HCT116 (cell line): ENCODE measurements at regions not wholly inside any gene's neighbourhood (a gene's known extent, or its start where the extent isn't known, plus 50 kb on each side); places are given as distances from the start of the nearest gene placed in this dataset.

ENCODE experiments used
- ATAC-seq: fragments of 200-7000 bp; cut with Tn5 transposase; 2 replicates; pipeline ENCODE4 v1.9.1; 2020; ENCODE audit warnings: mild to moderate bottlenecking, moderate library complexity
- BruUV-seq: library from RNA; stranded (reverse); fragments of 400-500 nt; replicated peaks from 2 replicates; lab custom pipeline; 2021; lab: Mats Ljungman, UMichigan
- CTCF ChIA-PET: fragments of 300-600 bp; sonication (Branson Sonifier 250); formaldehyde crosslinking; loops from one replicate; lab custom pipeline; 2021; ENCODE audit warnings: antibody characterized with exemption; lab: Charles Lee
- POLR2A ChIA-PET: fragments of 300-600, 350-600 bp; sonication (Branson Sonifier 250); formaldehyde crosslinking; loops from one replicate; lab custom pipeline; 2021; ENCODE audit warnings: antibody characterized with exemption; lab: Charles Lee
- RAD21 ChIA-PET, 2 experiments: fragments of 300-600 bp; sonication (Branson Sonifier 250); formaldehyde crosslinking; loops; one replicate each; lab custom pipeline; 2023; ENCODE audit warnings: low total read pairs in 2 of 2; ENCODE audit not compliant: uncharacterized antibody in 2 of 2, unreplicated experiment in 2 of 2, low non-redundant PET in 1 of 2; lab: Charles Lee
- DNase-seq: peaks from one replicate; pipeline ENCODE4 v3.0.0-alpha.2; 2010; ENCODE audit warnings: low read depth, low spot score
- H2AFZ ChIP-seq: fragments of 200-600 bp; shearing (Covaris generic), sonication (generic); 2 replicates; pipeline ENCODE4 v1.6.1; 2017; ENCODE audit warnings: low read depth, mixed run types, mixed read lengths, antibody characterized with exemption, low read length; ENCODE audit not compliant: poor library complexity, severe bottlenecking
- H3K27ac ChIP-seq: 2 replicates; pipeline ENCODE4 v1.5.1; 2012; ENCODE audit warnings: low read depth, low read length
- H3K27me3 ChIP-seq: fragments of 200-600 bp; sonication (generic); 2 replicates; pipeline ENCODE4 v1.6.1; 2016; ENCODE audit warnings: mixed run types, low read length, mixed read lengths; ENCODE audit not compliant: insufficient read depth
- H3K36me3 ChIP-seq, 2 experiments: fragments of 200-500 bp in 1 of 2; fragments of 200-600 bp in 1 of 2; sonication (Bioruptor generic) in 1 of 2; sonication (generic) in 1 of 2; 2 replicates each; pipeline versions ENCODE4 v1.5.1 to v1.6.1; 2014 to 2016; ENCODE audit warnings: low read length in 2 of 2, inconsistent platforms in 1 of 2, mixed read lengths in 1 of 2, mixed run types in 1 of 2; ENCODE audit not compliant: insufficient read depth in 2 of 2, control insufficient read depth in 1 of 2
- H3K4me1 ChIP-seq, 2 experiments: fragments of 200-600 bp in 1 of 2; sonication (generic) in 1 of 2; 2 replicates each; pipeline versions ENCODE4 v1.5.1 to v1.6.1; 2012 to 2017; ENCODE audit warnings: low read length in 2 of 2, inconsistent platforms in 1 of 2, mild to moderate bottlenecking in 1 of 2, mixed read lengths in 1 of 2, mixed run types in 1 of 2, moderate library complexity in 1 of 2; ENCODE audit not compliant: insufficient read depth in 2 of 2, control insufficient read depth in 1 of 2
- H3K4me2 ChIP-seq: fragments of 200-600 bp; sonication (generic); 2 replicates; pipeline ENCODE4 v1.6.1; 2017; ENCODE audit warnings: mixed run types, low read length, mixed read lengths
- H3K4me3 ChIP-seq, 2 experiments: fragments of 200-600 bp in 1 of 2; sonication (generic) in 1 of 2; replicated peaks in 1 of 2; 2 replicates each; pipeline ENCODE4 v1.5.1; 2011 to 2016; ENCODE audit warnings: low read length in 2 of 2, control low read depth in 1 of 2, low read depth in 1 of 2, mild to moderate bottlenecking in 1 of 2, mixed read lengths in 1 of 2, mixed run types in 1 of 2
- H3K79me2 ChIP-seq: fragments of 200-600 bp; sonication (generic); 2 replicates; pipeline ENCODE4 v1.6.1; 2017; ENCODE audit warnings: mild to moderate bottlenecking, mixed run types, low read length, moderate library complexity, mixed read lengths; ENCODE audit not compliant: insufficient read depth
- H3K9ac ChIP-seq: fragments of 200-600 bp; sonication (generic); 2 replicates; pipeline ENCODE4 v1.6.1; 2016; ENCODE audit warnings: low read length, mixed read lengths
- H3K9me2 ChIP-seq: fragments of 200-600 bp; sonication (generic), shearing (Covaris generic); 2 replicates; pipeline ENCODE4 v1.6.1; 2017; ENCODE audit warnings: mixed run types, mild to moderate bottlenecking, moderate library complexity; ENCODE audit not compliant: insufficient read depth
- H3K9me3 ChIP-seq, 2 experiments: fragments of 200-500 bp in 1 of 2; fragments of 200-600 bp in 1 of 2; sonication (Bioruptor generic) in 1 of 2; sonication (generic) in 1 of 2; 2 replicates each; pipeline ENCODE4 v1.6.1; 2014 to 2017; ENCODE audit warnings: low read length in 2 of 2, mixed read lengths in 2 of 2, inconsistent platforms in 1 of 2, low read depth in 1 of 2, mild to moderate bottlenecking in 1 of 2, mixed run types in 1 of 2, moderate library complexity in 1 of 2; ENCODE audit not compliant: control insufficient read depth in 1 of 2, insufficient read depth in 1 of 2
- H4K20me1 ChIP-seq: fragments of 200-600 bp; sonication (generic), shearing (Covaris generic); 2 replicates; pipeline ENCODE4 v1.6.1; 2017; ENCODE audit warnings: mixed run types, mild to moderate bottlenecking, moderate library complexity; ENCODE audit not compliant: insufficient read depth
- ATF3 ChIP-seq: IDR thresholded peaks from 2 replicates; pipeline ENCODE4 v1.6.1; 2012
- CBX3 ChIP-seq: IDR thresholded peaks from 2 replicates; pipeline ENCODE4 v1.6.1; 2012; ENCODE audit warnings: low read depth
- CEBPB ChIP-seq: IDR thresholded peaks from 2 replicates; pipeline ENCODE4 v1.6.1; 2012; ENCODE audit warnings: low read depth
- EGR1 ChIP-seq: IDR thresholded peaks from 2 replicates; pipeline ENCODE4 v1.6.1; 2012; ENCODE audit warnings: low read depth
- ELF1 ChIP-seq: IDR thresholded peaks from 2 replicates; pipeline ENCODE4 v1.6.1; 2012; ENCODE audit warnings: low read depth, borderline replicate concordance
- EZH2 ChIP-seq: fragments of 200-600 bp; sonication (generic); IDR thresholded peaks from 2 replicates; pipeline ENCODE4 v1.6.1; 2017; ENCODE audit warnings: antibody characterized with exemption, mixed run types
- EZH2phosphoT487 ChIP-seq: fragments of 200-600 bp; IDR thresholded peaks from 2 replicates; pipeline ENCODE4 v1.6.1; 2018; ENCODE audit warnings: antibody characterized with exemption, borderline replicate concordance
- FOSL1 ChIP-seq: IDR thresholded peaks from 2 replicates; pipeline ENCODE4 v1.6.1; 2012; ENCODE audit warnings: low read depth
- POLR2A ChIP-seq: IDR thresholded peaks from 2 replicates; pipeline ENCODE4 v1.7.0; 2011; ENCODE audit warnings: borderline replicate concordance; ENCODE audit not compliant: insufficient read depth, insufficient read length; ENCODE audit errors: extremely low read depth
- POLR2AphosphoS5 ChIP-seq: IDR thresholded peaks from 2 replicates; pipeline ENCODE4 v1.6.1; 2011; ENCODE audit warnings: mild to moderate bottlenecking, low read depth, low read length, moderate library complexity
- RAD21 ChIP-seq: IDR thresholded peaks from 2 replicates; pipeline ENCODE4 v1.6.1; 2012; ENCODE audit warnings: low read depth, mild to moderate bottlenecking
- SIN3A ChIP-seq: IDR thresholded peaks from 2 replicates; pipeline ENCODE4 v1.6.1; 2012; ENCODE audit warnings: low read depth
- SP1 ChIP-seq: IDR thresholded peaks from 2 replicates; pipeline ENCODE4 v1.6.1; 2012; ENCODE audit warnings: low read depth
- SRF ChIP-seq: IDR thresholded peaks from 2 replicates; pipeline ENCODE4 v1.6.1; 2012; ENCODE audit warnings: low read depth
- TCF7L2 ChIP-seq: IDR thresholded peaks from 2 replicates; pipeline ENCODE4 v1.7.0; 2011; ENCODE audit warnings: borderline replicate concordance, inconsistent platforms; ENCODE audit not compliant: insufficient read depth, insufficient read length; ENCODE audit errors: extremely low read depth
- YY1 ChIP-seq: IDR thresholded peaks from 2 replicates; pipeline ENCODE4 v1.6.1; 2011; ENCODE audit warnings: low read length, low read depth, moderate library complexity, mild to moderate bottlenecking; ENCODE audit not compliant: insufficient replicate concordance; ENCODE audit errors: extremely low read depth
- ZFX ChIP-seq: fragments of 450-650 bp; IDR thresholded peaks from 2 replicates; pipeline ENCODE4 v1.6.1; 2017
- intact Hi-C: fragments of 100-400 bp; cut with micrococcal nuclease; formaldehyde crosslinking; loops from 2 replicates; pipeline ENCODE4 v1.10.0; 2022
- TF ChIP-seq, protein P1 (sequence below): IDR thresholded peaks from 2 replicates; pipeline ENCODE4 v1.6.1; 2011; ENCODE audit warnings: mild to moderate bottlenecking, low read length, moderate library complexity; ENCODE audit not compliant: insufficient replicate concordance; ENCODE audit errors: extremely low read depth
- TF ChIP-seq, protein P2 (sequence below): IDR thresholded peaks from 2 replicates; pipeline ENCODE4 v1.6.1; 2012

GRCh38 chr2:18083806-18084205 lies 205.3 kb downstream of the KCNS3 start:
- Histone ChIP-seq H3K9ac (no peak overlapping the region), H3K4me3 (no peak overlapping the region), H3K36me3 (no peaks in the 10 kb centered on the region), H3K27ac (no peak overlapping the region), H3K9me3 (no peaks in the 10 kb centered on the region), H4K20me1 (no peaks in the 10 kb centered on the region), H3K9me2 (no peaks in the 10 kb centered on the region), H3K79me2 (no peaks in the 10 kb centered on the region), H3K27me3 (0 out of 2 replicates have a peak, but pooled peaks cover 9% of the 10 kb centered on the region), H3K4me2 (no peak overlapping the region), H3K4me1 (no peaks in the 10 kb centered on the region), H2AFZ (no peak overlapping the region)
- RAD21 ChIA-PET: no interaction called here
- TF ChIP-seq, protein P1, sequence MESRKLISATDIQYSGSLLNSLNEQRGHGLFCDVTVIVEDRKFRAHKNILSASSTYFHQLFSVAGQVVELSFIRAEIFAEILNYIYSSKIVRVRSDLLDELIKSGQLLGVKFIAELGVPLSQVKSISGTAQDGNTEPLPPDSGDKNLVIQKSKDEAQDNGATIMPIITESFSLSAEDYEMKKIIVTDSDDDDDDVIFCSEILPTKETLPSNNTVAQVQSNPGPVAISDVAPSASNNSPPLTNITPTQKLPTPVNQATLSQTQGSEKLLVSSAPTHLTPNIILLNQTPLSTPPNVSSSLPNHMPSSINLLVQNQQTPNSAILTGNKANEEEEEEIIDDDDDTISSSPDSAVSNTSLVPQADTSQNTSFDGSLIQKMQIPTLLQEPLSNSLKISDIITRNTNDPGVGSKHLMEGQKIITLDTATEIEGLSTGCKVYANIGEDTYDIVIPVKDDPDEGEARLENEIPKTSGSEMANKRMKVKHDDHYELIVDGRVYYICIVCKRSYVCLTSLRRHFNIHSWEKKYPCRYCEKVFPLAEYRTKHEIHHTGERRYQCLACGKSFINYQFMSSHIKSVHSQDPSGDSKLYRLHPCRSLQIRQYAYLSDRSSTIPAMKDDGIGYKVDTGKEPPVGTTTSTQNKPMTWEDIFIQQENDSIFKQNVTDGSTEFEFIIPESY: no peak
- TF ChIP-seq YY1 (no peak), EGR1 (no peak), TCF7L2 (no peak), CEBPB (no peak), ATF3 (no peak), EZH2phosphoT487 (no peak), POLR2A (no peak), ELF1 (no peak), EZH2 (no peak), SP1 (no peak), RAD21 (no peak), SRF (no peak), POLR2AphosphoS5 (no peak), FOSL1 (no peak), CBX3 (no peak), SIN3A (no peak), ZFX (no peak)
- TF ChIP-seq, protein P2, sequence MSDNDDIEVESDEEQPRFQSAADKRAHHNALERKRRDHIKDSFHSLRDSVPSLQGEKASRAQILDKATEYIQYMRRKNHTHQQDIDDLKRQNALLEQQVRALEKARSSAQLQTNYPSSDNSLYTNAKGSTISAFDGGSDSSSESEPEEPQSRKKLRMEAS: no peak
- intact Hi-C loops: no loop called here
- POLR2A ChIA-PET: no interaction called here
- CTCF ChIA-PET: no interaction called here
- ATAC-seq (no peak), DNase-seq (no peak)
- BruUV-seq: no TSS peak
